ENCODE measurements at regions not wholly inside any gene's neighbourhood (a gene's known extent, or its start where the extent isn't known, plus 50 kb on each side); places are given as distances from the start of the nearest gene placed in this dataset.
"Not testable (repeated sequence)": the region's sequence is repeated elsewhere in the genome, so short reads cannot be mapped to it uniquely, and the experiment has no call there.

DNA sequence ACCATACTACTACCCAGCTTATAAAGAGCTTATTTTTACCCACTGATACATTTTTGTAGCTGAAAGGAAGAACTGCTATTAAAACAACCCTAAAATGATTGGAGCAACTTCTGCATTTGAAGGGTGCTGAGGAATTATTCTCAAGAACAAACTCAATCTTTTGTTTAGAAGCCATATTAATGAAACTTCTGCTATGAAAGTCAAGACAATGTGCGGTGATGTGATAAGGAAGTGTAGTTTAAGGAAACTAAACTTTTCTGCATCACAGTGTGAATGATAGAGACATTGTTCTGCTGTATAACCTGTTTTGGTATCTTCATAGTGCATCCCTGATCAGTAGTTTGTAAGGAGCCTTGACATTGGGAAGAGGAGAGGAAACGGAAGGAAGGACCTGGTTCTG lies 408.5 kb downstream of the TMEM38B start:
- TF ChIP-seq, protein P1, sequence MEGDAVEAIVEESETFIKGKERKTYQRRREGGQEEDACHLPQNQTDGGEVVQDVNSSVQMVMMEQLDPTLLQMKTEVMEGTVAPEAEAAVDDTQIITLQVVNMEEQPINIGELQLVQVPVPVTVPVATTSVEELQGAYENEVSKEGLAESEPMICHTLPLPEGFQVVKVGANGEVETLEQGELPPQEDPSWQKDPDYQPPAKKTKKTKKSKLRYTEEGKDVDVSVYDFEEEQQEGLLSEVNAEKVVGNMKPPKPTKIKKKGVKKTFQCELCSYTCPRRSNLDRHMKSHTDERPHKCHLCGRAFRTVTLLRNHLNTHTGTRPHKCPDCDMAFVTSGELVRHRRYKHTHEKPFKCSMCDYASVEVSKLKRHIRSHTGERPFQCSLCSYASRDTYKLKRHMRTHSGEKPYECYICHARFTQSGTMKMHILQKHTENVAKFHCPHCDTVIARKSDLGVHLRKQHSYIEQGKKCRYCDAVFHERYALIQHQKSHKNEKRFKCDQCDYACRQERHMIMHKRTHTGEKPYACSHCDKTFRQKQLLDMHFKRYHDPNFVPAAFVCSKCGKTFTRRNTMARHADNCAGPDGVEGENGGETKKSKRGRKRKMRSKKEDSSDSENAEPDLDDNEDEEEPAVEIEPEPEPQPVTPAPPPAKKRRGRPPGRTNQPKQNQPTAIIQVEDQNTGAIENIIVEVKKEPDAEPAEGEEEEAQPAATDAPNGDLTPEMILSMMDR (IDR thresholded peaks at IDR 0.05; ENCODE audit: low read depth, low read length) = no peak
- no peak for DNase-seq (ENCODE audit: extremely low read depth, low read depth)

DNA sequence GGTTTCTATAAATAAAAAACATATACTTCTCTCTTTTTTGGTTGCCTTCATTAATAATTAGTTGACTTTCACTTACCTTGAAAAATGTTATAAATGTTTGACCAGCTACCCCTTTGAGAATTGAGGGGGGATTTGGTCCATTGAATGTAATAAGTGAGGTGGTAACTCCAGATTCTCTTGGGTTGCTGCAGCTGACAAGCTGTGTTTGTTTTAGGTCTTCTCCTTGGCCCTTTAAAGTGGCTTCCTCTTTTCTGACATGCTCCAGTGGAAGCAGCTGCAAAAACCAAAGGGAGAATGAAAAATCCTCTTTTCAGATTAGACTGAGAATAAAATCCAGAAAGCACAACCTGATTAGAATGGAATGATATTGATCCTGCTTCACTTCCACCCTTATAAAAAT lies 410.5 kb downstream of the TMEM38B start:
- TF ChIP-seq, protein P1 (IDR thresholded peaks at IDR 0.05; ENCODE audit: low read depth, low read length) = no peak
- DNase-seq (ENCODE audit: extremely low read depth, low read depth) = no peak

DNA sequence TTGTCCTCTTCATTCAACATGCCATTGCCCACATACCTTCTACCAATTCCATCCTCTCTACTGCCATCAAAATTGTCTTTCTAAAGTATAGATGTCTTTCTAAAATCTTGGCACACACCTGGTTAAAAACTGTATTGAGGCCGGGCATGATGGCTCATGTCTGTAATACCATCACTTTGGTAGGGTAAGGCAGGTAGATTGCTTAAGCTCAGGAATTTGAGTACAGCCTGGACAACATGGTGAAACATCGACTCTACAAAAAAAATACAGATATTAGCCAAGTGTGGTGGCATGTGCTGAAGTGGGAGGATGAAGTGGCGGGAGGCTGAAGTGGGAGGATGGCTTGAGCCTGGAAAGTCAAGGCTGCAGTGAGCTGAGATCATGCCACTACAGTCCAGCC lies 412.1 kb downstream of the TMEM38B start:
- TF ChIP-seq, protein P1 (IDR thresholded peaks at IDR 0.05; ENCODE audit: low read depth, low read length) = no peak
- no peak for DNase-seq (ENCODE audit: extremely low read depth, low read depth)

DNA sequence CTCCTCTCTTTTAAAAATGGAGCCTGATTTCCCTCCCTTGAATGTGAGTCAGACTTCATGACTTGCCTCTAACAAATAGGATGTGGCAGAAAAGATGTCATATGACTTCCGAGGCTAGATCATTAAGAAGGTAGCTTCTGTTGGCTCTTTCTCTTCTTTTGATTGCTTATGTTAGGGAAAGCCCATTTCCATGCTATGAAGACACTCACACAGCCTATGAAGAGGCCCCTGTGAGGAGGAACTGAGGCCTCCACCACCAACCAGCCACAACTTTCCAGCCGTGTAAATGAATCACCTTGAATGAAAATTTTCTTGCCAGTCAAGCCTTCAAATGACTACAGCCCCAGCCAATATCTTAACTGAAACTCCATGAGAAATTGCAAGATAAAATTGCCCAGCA lies 413.4 kb downstream of the TMEM38B start:
- TF ChIP-seq, protein P1 (IDR thresholded peaks at IDR 0.05; ENCODE audit: low read depth, low read length) = no peak
- DNase-seq (ENCODE audit: extremely low read depth, low read depth) = no peak

DNA sequence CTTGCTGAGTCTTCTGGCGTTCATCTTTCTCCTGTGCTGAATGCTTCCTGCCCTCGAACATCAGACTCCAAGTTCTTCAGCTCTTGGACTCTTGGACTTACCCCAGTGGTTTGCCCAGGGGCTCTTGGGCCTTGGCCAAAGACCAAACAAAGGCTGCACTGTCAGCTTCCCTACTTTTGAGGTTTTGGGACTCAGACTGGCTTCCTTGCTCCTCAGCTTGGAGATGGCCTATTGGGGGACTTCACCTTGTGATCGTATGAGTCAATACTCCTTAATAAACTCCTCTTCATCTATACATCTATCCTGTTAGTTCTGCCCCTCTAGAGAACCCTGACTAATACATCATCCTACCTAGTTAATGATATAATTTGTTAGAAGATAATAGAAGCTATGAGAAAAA lies 415.4 kb downstream of the TMEM38B start:
- not testable (repeated sequence) for DNase-seq (ENCODE audit: extremely low read depth, low read depth)

DNA sequence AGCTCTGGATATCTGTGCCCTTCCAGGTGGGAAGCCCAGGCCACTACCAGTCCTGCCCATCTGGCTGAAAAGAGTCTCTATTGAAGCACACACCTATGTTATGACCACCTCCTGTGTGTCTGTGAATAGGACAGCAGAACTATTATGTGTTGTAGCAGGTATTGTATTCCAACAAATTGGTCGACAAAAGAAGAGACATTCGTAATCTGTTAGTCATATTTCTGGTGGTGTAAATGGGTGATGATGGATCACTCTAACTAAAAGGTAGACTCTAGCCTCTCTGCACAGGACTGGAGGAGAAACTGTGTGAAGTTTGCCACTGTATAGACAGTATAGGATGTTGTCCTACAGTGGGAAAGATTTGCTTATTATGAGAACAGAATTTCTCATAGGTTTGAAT lies 416.1 kb downstream of the TMEM38B start:
- no peak for DNase-seq (ENCODE audit: extremely low read depth, low read depth)
- TF ChIP-seq, protein P1 (IDR thresholded peaks at IDR 0.05; ENCODE audit: low read depth, low read length) = no peak

DNA sequence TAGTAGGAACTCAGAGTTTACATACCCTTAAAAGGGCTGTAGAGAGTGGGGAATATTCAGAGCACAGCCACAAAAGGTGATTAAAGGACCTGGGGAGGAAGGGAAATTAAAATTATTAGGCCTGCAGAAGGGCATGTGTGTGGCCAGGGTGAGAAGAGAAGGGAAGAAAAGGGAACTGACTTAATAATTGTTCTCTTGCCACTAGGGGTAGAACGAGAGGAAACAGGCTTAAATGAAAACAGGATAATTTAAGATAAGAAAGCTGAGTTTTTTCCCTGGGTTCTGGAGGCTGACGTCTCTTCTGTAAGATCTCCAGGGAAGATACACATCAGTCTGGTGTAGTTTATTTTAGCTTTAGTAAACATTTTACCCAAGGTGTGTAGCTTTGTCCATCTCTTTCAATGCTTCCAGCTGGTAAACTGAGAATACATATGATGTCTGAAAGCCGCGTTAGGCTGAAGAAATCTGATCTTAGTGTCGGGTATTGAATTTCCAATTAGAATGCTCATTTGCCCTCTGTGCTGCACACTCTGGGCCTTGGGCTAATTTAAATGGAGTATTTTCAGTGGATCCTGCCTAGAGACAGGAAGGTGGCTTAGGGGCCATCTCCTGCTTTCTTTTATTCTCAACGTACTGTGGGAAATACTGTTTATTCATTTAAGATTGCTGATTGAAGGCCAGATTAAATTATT lies 416.8 kb downstream of the TMEM38B start:
- no peak for DNase-seq (ENCODE audit: extremely low read depth, low read depth)

More for the DNA sequence above, 416.8 kb downstream of the TMEM38B start:
- TF ChIP-seq, protein P1 (IDR thresholded peaks at IDR 0.05; ENCODE audit: low read depth, low read length) = no peak
